ENCODE measurements at regions not wholly inside any gene's neighbourhood (a gene's known extent, or its start where the extent isn't known, plus 50 kb on each side); places are given as distances from the start of the nearest gene placed in this dataset.
"Not testable (repeated sequence)": the region's sequence is repeated elsewhere in the genome, so short reads cannot be mapped to it uniquely, and the experiment has no call there.

- no peak for DNase-seq
These were observed 294.5 kb downstream of the FOXL1 start for GRCh38 chr16:86872833-86873232.

- no peak for DNase-seq
These were observed 295.8 kb downstream of the FOXL1 start for GRCh38 chr16:86874141-86874540.

DNA sequence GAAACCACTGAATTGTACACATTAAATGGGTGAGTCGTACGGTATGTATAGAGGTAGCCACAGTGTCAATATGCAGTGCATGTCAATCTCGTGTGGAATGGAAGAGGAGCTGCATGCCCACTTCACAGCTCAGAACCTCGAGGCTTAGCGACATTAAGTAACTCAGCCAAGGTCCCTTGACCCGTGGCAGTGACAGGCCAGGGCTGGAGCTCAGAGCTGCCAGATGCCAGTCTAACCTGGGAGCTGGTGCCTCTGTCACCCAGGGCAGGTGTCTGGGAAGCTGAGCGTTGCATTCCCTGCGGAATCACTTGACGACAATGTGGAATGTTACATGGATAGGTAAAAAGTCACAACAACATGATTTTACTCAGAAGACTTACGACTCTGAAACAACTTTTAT is 298.1 kb downstream of the FOXL1 start:
- no peak for DNase-seq

GRCh38 chr16:86877108-86877507 is 298.8 kb downstream of the FOXL1 start:
- DNase-seq: no peak

DNA sequence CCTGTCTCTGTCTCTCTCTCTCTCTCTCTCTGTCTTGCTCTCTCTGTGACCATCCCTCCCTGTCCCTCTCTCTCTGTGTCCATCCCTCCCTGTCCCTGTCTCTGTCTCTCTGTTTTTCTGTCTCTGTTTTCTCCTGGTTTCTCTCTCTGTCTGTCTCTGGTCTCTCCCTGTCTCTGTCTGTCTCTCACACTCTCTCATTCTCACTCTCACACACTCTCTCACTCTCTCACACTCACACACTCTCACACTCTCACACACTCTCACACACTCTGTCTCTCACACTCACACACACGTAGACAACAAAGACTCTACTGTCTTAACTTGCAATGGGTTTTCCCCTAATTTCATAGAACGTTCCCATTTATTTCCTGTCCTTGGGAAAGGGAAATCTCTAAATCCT is 299.5 kb downstream of the FOXL1 start:
- no peak for DNase-seq

DNA sequence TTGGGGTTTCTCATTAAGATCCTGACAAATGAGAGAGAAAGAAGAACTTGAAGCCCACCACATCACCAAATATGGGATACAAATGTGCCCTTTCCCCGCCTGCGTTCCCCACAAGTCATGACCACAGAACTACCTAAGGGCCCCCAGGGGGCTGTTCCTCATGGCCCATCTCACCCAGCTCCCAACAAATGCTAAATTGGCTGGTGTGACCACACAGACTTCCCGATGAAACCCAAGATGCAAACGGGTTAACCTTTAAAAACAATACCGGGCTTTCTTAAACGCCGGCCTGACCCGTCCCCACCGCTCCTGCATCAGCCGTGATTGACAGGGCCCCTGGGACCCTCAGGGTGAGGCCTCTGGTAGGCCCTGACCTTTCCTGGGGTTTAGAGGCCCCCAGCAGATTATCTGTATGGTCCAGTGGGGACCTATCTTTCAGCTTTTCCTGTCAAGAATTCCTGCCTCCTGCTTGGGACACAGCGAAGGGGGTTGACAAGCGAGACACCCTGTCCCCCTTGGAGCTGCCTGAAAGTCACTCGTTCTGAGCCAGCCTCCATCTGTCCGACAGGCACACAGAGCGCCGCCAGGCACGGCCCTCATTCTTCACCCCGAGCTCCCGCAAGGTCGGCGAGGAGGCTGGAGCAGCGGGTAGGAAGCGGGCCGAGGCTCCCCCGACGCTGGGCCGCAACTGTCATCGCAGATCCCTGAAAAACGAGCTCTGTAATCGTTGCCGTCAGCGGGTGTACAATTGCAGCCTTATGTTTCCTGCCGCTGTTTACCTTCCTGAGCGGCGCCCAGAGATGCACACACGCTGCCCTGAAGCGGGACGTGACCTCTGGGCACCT is 300.1 kb downstream of the FOXL1 start:
- no peak for DNase-seq

- no peak for DNase-seq
These were observed 300.9 kb downstream of the FOXL1 start for GRCh38 chr16:86879268-86879667.

- DNase-seq: no peak
These were observed 302.2 kb downstream of the FOXL1 start for GRCh38 chr16:86880316-86881117.

- DNase-seq: no peak
These were observed 302.8 kb downstream of the FOXL1 start for GRCh38 chr16:86881118-86881510.

GRCh38 chr16:86881861-86882273 is 303.5 kb downstream of the FOXL1 start:
- DNase-seq: no peak

DNA sequence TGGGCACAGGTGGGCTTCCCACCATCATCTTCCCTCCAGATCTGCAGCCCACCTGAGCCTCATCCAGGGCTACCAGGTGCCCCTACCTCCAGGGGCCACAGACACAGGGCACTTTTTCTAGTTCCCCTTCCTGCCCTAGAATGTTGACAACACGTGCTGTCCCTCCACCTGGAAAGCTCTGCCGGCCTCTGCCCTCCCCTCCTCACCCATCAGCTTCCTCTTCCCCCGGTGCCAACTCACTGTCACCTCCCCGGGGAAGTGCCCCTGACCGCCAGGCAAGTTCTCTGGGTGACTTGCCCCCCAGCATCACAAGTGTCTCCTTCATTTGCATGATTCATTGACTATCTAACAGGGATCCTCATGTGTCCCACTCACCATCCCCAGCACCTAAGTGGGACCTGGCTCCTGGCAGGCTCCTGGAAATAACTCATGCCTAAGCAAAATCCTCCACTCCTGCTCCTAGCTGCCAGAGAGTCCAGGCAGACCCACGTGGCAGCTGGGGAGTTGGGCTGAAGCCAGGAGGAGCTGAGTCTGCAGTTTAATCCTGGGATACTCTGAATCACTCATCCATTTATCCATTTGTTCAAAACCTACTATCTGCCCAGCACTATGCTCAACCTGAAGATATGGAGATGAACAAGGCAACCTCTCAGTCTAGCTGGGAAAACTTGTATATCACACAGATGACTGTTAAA is 304.4 kb downstream of the FOXL1 start:
- DNase-seq: no peak

DNA sequence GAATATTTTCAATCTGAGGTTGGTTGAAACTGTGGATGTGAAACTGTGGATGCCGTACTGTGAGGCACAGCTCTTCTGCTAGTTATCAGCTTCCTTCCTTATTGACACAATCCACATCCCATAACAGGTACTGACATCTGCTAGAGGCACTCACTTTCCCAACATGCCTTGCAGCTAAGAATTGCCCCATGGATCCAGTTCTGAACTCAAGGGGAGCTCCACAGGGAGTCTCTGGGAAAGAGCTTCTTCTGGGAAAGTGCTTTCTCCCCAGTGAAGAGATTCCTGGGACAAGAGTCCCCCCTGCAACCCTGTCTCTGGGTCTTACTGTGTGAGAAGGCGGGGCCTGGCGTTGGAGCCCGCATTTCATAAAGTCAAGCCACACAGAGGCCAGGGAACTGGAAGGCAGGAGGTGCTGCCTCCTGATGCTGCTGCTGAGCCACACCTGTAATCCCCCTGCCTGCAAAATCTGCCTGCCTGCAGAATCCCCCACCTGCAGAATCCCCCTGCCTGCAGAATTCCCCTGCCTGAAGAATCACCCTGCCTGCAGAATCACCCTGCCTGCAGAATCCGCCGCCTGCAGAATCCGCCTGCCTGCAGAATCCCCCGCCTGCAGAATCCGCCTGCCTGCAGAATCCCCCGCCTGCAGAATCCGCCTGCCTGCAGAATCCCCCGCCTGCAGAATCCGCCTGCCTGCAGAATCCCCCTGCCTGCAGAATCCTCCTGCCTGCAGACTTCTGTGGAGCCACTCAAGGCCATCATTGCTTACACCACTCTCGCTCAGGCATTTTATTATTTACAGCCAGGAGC is 305.4 kb downstream of the FOXL1 start:
- no peak for DNase-seq

GRCh38 chr16:86884390-86884650 is 306.0 kb downstream of the FOXL1 start:
- DNase-seq: no peak

GRCh38 chr16:86885139-86885538 is 306.8 kb downstream of the FOXL1 start:
- DNase-seq: no peak

- no peak for DNase-seq
These were observed 308.3 kb downstream of the FOXL1 start for GRCh38 chr16:86886651-86887050.

DNA sequence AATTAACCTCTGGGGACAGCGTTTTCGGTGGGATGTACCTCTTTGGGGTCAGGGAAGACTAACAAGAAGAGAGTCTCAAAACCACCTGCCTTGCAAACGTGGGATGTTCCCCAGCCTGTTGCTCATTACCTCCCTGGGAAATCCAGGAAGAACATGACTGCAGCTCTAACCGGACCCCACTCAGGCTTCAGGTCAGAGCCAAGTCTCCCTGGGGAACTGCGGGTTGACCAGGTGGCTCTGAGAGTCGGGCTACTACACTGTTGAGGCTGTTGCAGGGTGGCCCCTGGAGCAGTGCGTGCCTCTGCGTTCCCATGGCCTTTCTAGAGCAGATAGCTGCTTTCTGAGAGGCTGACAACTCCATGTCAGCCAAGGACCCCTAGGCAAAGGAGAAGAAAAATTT is 309.1 kb downstream of the FOXL1 start:
- no peak for DNase-seq

DNA sequence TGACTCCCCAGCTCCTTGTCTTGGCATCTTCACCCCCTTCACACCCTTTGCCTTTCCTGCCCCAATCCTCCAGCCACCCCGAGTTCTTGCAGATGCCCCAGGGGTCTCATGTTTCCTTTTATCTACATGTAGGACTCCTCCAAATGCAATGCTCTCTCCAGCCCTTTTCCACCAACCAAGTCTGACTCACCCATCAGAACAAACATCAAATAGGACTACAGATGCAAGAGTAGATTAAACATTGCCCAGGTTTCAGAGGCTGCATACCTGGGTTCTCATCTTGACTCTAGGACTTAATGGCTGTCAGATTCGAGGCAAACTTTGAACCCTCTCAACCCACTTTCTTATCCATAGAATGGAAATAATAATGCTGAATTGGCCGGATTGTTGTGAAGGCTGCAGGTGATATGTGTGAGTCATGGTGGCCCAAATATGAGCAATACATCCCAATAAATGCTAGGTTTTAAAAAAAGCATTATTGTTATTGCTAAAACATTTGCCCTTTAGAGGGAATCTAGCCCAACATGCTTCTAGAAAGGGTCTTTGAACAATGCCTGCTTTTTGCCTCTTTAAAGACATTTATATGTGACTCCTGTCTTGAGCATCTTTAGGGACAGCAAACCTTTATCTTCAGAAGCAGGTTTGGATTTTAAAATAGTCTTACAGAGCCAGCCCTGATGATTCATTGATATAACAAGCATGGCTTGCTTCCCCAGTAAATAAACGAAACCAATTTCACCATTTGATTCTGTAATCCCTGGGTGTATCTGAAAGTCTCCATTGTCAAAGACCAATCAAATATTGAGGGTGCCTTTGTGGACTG is 310.1 kb downstream of the FOXL1 start:
- DNase-seq: no peak

- not testable (repeated sequence) for DNase-seq
These were observed 310.7 kb downstream of the FOXL1 start for GRCh38 chr16:86889054-86889366.

DNA sequence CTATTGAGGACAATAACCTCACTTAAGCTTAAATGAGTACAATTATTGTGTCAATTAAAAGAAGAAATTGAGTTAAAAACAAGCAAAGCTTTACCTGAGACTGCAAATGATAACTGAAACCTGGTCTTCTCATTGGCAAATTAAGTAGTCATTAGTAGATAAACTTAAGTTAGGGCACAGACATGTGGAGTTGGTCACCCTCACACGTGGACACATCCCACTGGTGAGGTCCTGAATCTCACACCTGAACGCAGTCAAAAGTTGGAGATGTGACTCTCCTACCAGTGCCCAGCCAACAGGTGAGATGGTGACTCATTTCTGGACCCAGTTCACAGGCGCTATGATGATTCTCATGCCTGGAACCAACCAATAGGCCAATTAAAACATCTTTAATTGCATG is 311.6 kb downstream of the FOXL1 start:
- no peak for DNase-seq

- DNase-seq: no peak
These were observed 312.8 kb downstream of the FOXL1 start for GRCh38 chr16:86891121-86891520.

GRCh38 chr16:86891631-86892030 is 313.3 kb downstream of the FOXL1 start:
- no peak for DNase-seq

GRCh38 chr16:86892509-86892908 is 314.2 kb downstream of the FOXL1 start:
- DNase-seq: no peak

Measured in NCI-H526 treated with DMSO at 0.1 percent for 48 hours (cell line).